Stimulated activated CD4-positive, alpha-beta T cell treated with anti-CD3 and anti-CD28 coated beads, Interleukin-15, amount 100 ng/mL, for 24 hours (primary cell): ENCODE measurements at regions not wholly inside any gene's neighbourhood (a gene's known extent, or its start where the extent isn't known, plus 50 kb on each side); places are given as distances from the start of the nearest gene placed in this dataset.

ENCODE experiments used
- DNase-seq: peaks from one replicate; pipeline ENCODE4 v3.0.0-alpha.2; 2020

DNA sequence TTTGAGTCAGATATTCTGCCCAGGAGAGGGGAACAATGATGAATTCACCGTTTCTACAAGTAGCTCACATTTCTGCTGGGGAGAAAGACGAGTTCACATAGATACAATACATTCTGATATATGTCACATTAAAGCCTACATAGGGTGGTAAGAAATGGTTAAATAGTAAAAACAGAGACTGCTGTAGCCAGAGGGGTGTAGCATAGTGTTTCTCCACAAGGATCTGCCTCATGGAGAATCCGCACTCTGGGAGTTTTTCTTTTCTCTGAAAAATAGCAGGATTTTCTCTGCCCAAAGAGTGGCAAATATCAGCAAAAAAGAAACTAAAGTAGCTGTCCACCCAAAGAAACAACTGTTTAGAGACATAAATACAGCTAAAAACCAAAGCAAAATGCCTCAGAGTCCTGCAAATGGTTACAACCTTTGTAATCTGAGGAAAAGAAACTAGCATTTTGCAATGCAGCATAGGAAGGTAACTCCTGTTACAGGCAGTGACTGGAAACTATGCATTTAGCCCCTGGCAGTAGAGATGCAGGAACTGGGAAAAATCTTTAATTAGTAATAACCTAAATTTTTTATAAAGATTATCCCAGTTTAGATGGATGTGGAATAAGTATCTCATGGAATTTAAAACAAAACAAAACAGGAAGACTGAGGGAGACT lies 1126.7 kb upstream of the ADGRL2 start:
- DNase-seq, result no peak

DNA sequence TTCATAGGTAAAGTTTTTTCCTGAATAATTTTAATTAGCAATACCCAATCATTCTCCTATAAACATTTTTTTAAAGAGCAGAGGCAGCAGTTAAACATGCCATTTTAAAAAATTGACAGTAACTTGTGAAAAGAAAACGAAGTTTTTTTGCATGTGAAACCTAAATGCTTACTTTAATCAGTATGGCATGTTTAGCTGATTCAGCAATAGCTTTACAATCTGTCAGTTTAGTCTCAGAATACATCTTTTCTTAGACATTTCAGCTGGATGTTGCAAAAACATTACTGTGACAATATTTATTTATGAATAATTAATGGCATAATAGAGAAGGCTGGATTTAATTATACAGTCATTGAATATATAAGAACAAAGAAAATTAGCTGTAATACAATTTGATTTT lies 1132.4 kb upstream of the ADGRL2 start:
- DNase-seq, result no peak

DNA sequence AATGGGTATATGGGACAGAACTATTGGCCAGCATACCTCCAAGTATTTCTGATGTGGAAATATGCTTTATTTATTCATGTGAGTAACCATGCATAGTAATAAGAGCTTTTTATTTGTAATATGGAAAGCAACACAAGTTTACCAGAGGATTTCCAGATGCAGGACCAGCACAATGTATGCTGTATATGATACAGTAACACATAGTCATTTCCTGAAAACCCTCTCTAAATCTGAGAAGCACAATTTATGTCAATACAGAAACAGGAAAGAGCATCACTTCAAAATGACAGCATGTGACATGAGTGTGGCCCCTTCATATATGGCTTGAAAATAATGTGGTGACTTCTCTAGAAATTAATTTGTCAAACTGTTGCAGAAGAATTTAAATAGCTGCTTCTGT lies 1134.7 kb upstream of the ADGRL2 start:
- DNase-seq, result no peak

DNA sequence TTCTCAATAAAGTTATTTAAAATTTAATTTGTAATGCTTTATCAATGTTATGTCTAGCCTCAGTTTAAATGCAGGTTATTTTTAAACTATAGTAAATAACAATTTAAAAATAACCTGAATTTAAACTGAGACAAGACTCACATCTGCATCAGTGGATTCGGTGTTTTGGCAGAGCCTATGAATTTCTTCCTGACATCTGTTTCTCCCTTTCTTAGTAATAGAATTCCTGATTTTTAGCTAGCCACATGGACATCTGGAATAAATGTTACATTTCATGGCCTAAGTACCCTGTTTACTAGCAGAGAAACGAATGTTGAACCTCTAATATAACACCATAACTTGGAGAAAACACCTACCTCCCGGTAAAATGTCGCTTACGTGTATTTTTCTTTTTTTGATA lies 1141.6 kb upstream of the ADGRL2 start:
- DNase-seq, result no peak

DNA sequence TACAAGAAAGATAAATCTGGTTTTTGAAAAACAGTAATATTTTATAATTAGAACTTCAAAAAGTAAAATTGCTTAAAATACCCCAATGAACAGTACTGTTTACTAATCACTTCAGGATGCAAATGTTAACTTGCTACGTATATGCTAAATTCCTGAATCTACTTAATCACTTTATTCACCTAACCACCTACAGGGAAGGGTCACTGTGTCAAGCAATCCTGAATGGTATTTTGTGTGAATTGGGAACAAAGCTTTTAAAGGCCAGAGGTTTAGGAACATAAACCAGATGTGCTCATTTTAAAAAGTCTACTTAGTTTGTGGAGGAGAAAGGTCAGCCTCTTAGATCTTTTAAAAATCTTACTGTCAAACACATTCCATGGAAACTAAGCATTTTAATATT lies 1143.0 kb upstream of the ADGRL2 start:
- DNase-seq, result no peak

DNA sequence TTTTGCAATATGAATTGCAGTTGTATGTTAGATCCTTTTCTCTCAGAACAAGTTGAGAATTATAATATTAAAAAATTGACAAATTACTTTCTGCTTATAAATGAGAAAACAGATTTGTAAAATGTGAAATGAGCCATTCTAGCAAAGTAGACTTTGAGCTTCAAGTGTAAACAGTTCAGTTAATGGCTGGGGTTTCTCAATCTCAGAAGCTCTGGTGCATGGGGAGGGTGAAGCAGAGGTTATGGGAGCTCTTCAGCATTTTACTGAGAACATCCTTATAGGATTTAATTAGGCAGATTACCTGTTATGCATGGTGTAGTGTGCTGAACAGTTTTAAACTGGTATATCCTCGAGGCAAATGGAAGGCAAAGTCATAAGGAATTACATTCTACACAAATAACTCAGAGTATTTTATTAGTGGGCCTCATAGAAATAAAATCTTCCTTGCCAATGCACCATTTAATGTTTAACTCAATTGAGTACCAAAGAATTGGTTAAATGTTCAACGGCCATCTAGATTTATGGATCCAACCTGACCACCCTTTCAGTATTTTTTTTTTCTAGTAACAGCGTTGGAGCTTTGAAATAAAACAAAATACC lies 1143.6 kb upstream of the ADGRL2 start:
- DNase-seq, result no peak

DNA sequence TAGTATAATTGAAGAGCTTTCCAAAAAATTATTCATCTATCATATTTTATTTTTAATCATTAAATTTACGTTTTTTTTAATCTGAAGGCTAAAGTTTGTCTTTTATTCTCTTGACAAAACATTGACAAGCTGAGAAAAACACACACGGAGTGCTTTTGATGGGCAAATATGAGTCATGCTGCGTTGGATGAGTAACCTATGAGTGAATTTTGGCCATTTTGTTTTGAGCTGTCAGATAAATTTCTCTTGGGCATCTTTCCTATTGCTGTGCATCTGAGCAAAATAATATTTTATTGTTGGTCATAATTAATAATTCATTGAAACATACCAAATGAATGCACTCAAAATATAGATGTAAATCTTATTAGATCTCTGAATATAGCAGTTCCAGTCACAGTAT lies 1144.1 kb upstream of the ADGRL2 start:
- DNase-seq, result no peak

DNA sequence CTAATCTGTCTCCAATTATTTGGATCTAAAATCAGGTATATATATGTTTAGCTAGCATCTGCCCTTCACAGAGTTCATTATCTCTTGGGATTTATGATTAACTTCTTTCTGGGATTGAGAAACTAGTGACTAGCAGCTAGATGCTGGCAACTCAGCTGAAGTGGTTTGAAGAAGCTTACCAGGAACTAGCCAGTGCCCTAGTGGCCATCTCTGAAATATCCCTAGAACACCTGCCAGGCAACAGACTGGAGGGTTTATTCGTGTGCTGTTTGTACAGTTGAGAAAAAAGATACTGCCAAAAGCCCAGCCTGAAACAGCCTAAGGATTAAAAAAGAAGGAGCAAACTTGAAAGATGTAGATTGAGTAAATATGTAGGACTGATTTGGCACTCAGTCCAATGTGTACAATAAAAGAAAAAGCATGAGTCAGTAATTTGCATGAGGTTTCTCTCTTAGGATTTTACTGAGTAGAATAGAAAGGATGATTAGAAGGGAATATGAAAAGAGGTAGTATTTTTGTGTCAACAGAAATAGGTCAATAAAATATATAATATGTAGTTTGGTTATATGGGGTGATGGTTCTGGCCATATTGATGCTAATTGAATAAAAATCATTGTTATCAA lies 1144.6 kb upstream of the ADGRL2 start:
- DNase-seq, result no peak

DNA sequence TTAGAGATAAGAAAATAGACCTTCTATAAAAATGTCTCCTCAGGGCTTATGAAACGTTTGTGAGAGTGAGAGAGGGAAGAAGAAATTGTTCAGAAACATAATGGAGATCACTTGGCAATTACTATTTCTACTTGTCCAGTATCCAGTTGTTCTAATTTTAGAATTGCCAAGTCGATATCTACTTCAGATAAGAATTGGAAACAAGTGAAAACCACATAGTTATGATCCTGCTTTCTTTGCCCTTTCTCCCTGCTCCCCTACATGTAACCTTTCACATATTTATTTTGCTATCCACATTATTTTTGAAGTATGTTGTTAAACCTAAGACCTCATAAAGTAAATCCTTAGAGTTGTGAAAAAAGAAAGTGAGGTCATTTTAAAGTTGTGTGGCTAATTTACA lies 1154.7 kb upstream of the ADGRL2 start:
- DNase-seq, result no peak

DNA sequence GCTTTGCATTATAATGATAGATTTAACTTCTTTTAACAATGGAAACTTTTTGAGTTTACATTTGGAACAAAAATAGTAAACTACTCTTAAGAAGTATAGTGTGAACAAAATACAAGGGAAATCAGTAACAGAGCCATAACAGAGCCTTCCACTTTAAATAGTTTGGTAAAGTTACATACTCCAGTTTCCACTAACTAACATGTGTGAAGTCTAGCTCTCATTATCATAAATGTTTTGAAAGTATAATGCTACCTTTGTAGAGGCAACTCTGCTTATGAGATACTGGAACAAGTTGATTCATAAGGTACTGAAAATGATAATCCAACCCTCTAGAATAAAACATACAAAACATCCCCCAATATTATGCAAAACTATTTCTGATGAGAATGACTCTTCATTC lies 1155.1 kb upstream of the ADGRL2 start:
- DNase-seq, result no peak

DNA sequence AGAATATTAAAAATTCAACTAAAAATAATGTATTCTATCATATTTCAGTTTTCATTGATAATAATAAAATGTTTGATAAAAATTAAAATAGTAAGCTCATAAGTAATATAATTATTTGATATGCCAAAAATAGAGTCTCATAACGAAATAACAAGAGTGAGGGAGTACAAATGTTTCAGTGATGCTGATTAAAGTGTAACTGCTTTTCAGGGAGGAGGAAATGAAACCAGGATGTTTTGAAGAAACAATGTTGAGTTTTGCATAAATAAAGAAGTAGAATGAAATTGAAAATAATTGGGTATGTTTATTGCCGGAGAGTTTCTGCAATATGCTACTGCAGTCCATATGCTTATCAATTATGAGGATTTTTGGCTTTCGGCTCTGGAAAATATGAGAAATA lies 1159.8 kb upstream of the ADGRL2 start:
- no peak for DNase-seq

DNA sequence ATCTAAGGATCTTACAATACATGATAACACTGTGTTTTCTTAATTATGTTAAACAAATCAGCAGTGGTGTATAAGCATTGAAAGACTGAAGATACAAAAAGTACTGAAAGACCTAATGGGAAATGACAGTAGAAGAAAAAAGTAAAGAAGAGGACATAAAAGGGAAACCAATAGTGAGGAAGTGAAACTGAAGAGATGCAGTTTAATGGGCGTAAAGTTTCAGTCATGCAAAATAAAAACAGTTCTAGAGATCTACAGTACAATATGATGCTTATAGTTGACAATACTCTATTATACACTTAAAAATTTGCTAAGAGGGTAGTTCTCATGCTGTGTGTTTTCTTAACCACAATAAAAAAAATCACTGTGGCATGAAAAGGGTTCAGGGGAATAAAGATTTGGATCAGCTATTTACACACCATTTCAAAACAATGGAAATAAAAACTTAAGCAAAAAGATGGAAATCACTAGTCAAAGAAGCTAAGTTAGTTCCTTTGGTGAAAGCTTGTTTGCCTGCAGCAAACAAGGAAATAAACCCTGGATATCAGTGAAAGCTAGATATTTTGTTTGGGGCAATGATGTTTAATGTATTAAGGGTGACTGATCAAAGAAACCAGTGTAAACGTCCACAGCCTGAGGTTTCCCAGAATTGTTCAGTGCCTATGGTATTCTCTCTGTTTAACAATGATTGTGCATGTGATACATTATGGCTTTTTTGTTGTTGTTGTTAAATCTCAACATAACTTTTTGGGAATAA lies 1160.8 kb upstream of the ADGRL2 start:
- no peak for DNase-seq

DNA sequence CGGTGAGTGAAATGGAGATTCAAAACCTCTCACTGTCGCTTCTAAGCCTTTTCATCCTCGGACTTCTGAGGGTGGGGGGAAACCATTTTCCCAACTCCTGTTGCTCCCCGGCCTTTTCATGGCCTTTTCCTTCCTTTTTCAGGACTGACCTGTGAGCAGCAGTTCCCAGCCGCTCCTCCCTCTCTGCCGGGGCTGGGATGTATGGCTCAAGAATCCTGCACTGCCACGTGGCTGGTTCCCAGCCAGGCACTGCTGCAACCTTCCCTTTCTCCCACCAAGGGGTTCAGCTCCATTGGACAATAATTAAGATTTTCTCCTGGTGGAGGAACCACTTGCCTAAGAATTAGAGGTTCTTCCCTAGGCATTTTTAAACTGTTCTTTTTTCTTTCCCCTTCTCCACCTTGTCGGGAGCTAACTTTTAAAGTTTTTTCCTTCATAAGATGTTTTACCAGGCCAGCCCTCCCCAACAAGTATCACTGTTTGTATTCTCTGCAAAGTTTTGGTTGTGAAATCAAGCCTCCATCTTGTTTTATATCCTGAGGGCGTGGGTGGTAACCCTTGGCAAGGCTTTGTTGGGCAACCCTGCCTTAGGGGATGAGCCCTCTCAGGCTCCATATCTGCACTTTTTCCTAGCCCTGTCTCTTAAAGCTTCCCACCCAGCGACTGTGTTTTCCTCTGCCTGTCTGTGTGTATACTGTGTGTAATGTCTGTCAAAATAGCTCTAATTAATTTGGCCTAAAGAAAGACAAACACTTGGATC lies 1166.6 kb upstream of the ADGRL2 start:
- DNase-seq, result no peak

DNA sequence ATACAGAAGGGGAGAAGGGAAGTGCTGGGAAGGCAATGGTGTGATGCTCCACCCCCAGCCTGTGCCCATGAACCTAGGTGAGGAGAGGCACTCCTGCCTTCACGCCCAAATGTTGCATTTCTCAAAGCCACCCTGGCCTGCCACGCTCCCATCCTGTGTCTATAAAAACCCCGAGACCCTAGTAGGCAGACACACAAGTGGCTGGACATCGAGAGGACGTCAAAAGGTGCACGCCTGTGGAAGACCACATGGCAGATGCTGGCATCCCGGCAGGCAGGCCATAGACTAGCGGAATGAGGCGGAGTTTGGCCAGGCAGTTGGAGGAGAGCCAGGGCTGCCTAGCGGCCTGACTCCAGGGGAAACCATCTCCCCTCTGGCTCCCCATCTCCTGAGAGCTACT lies 1168.5 kb upstream of the ADGRL2 start:
- no peak for DNase-seq

DNA sequence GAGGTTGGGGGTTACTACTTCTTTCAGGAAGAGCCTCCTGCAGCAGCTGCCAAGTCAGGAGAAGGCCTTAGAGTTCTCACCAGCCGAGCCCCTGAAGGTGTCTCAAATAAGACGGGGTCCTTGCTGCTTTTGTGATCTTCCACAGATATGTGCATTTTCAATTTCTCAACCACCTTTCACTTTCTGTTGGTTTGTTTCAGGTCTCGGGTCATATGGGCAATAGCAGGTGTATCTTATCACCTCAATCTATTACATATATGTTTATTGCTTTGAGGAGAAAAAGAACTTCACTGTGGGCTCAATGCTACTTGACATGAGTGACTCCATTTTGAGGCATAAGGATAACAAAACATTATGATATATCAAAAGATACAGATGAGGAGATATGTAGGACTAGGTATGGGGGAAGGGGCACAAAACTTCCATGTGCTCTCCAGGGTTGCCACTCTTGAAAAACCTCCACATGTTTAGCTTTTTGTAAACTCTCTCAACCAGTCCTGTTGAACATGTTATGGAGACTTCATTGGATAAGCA lies 1171.4 kb upstream of the ADGRL2 start:
- no peak for DNase-seq

DNA sequence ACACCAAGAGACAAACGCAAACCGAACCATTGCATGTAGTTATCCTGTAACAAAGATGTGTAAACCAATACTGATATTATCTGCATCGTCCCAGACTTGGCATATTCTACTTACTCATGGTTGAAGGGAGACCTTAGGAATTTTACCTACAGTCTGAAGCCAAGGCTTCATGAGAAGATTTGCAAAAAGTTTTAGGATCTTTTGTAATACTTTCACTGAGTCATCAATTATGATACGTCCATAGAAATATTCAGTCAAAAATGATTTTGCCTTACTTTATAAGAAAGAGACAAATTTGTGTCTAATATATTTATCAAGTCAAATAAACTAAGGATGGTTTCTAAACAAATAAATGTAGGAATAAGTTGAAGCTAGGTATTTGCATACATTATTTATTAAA lies 1176.1 kb upstream of the ADGRL2 start:
- DNase-seq, result no peak

DNA sequence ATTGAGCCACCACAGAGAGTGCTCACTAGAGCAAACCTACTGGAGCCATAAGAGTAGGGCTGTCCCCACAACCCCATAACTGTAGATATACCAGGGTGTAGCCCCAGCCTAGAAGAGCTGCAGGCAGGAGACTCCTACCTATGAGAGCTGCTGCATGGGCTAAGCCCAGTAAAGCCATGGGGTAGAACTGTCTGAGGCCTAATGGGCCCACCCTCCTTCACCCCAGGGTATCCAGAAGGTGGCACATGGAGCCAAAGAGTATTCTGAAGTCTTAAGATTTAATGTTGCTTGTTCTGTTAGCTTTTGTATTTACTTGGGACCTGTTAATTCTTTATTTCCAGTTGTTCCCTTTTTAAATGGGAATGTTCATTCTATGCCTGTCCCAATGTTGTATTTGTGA lies 1193.7 kb upstream of the ADGRL2 start:
- no peak for DNase-seq

DNA sequence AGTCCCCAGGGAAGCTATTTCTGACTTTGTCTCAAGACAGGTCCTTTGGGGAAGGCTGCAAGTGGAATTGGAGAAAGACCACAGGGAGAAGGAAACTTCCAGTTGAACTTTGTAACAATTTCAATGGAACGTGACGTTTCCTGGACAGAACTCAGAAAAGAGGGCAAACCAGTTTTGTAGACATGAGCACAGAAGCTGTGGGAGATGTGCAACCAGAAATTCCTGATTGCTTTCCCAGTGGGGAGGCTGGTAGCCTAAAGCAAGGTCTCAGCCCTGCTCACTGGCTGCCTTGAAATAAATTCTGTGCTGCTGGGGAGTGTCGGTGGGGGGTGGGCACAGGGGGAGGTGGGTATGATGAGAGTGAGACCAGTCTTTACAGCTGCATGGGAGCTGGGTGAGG lies 1206.7 kb upstream of the ADGRL2 start:
- DNase-seq, result no peak

DNA sequence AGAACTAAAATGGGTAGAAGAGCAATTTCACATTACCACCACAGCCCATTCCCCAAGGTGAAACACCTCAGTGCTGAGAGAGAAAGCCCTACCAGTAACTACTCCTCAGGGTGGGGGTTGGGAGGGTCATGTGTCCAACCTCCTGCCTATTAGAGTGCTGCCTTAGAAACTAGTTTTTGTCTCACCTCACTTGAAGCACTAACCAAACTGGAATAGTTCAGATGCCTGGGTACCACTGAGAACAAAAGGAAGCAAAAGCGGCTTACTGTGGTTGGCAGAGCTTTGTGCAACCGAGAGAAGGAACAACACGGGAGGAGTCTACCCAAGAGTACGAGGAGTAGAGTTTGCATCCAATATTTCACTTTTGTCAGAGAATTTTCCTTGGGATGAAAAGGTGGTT lies 1207.5 kb upstream of the ADGRL2 start:
- DNase-seq, result no peak

DNA sequence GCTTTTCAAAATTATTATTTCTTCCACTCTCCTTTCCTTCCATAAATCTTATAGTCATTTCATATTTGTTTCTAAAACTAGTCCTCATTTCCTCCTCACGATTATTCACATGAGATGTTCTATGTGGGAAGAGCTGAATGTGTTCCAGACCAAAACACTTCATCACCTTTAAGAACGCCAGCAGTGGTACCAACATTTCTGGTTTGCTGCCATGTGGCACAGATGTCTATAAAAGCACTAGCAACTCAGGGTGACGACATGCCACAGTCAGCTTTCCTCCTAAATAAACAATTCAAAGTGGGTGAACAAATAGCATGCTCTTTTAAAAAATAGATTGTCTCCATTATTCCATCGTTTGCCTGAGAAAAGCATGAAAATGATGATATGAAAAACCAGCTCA lies 1217.8 kb upstream of the ADGRL2 start:
- no peak for DNase-seq

DNA sequence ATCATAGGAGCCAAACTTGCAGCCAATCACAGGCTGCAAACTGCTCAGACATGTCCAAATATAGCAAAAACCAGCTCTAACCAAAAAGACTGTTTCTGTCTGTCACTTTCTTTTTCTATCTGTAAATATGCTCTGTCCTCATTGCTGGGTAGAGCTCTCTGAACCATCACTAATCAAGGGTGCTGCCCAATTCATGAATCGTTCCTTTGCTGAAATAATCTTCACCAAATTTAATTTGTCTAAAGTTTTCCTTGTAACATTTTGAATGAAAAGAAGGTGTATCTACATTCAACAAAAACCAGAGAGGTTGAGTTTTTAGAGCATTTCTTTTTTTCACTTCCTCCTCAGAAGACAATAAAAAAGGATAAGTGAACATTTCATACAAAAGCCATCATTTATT lies 1221.7 kb upstream of the ADGRL2 start:
- no peak for DNase-seq

DNA sequence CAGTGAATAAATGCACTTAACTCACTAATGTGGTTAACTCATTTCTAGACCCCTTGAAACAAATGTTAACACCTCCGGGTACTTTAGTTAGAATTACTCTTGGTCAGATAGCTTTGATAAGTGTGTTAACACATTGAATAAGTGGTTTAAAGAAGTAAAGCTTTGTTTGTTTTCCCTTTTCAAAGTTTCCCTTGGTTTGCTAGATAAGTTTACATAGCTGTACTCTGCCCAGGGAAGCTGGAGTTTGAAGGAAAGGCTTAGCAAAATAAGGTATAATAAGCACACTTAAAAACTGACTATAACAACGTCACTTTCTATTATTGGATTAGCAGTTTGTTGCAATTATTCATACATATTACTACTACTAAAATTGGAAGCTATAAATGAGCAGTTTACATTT lies 1233.9 kb upstream of the ADGRL2 start:
- no peak for DNase-seq

DNA sequence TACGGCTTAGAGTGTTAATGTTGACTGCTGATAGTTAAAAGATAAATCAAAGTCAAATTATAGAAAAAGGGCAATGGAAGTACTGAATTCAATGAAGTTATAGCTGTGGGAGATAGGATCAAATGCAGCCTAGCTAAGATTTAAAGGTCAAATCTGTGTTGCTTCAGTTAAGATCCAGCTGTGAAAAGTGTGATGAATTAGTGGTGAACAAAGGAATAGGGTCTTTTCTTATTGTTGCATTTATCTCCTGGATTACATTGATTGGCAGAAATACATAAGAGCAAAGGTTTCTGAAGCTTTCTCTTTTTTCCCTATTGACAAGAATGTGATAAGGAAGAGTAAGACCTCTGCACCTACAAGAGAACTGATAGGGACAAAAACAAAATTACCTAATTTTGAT lies 1234.6 kb upstream of the ADGRL2 start:
- no peak for DNase-seq
